ENCODE measurements at regions not wholly inside any gene's neighbourhood (a gene's known extent, or its start where the extent isn't known, plus 50 kb on each side); places are given as distances from the start of the nearest gene placed in this dataset.

DNA sequence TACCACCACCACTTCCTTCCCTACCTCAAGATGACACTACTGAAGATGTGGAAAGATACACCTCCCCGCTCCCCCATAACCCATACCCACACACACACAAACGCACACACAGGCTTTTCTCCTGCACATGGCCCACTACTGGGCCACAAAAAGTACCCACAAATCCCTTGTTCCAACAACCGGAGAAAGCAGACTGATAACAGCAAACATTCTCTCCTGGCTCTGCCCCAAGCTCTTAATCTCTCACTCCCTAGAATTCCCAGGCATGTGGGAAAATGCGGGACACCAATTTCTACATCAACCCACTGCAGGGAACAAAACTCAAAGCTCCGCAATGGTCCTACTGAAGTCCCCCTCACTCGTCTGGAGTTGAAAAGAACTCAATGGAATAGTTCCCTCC lies 611.0 kb upstream of the KLF4 start:
- no peak overlapping the region for H3K4me3 Mint-ChIP-seq (ENCODE audit: unreplicated experiment)
- TF ChIP-seq, protein P1, sequence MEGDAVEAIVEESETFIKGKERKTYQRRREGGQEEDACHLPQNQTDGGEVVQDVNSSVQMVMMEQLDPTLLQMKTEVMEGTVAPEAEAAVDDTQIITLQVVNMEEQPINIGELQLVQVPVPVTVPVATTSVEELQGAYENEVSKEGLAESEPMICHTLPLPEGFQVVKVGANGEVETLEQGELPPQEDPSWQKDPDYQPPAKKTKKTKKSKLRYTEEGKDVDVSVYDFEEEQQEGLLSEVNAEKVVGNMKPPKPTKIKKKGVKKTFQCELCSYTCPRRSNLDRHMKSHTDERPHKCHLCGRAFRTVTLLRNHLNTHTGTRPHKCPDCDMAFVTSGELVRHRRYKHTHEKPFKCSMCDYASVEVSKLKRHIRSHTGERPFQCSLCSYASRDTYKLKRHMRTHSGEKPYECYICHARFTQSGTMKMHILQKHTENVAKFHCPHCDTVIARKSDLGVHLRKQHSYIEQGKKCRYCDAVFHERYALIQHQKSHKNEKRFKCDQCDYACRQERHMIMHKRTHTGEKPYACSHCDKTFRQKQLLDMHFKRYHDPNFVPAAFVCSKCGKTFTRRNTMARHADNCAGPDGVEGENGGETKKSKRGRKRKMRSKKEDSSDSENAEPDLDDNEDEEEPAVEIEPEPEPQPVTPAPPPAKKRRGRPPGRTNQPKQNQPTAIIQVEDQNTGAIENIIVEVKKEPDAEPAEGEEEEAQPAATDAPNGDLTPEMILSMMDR (IDR thresholded peaks at IDR 0.05; ENCODE audit: insufficient read depth, low read depth, low read length), result no peak
- TF ChIP-seq EZH2 (IDR thresholded peaks at IDR 0.05; ENCODE audit: insufficient read depth, low read length), result no peak
- H3K9ac ChIP-seq (ENCODE audit: low read length), result no peak overlapping the region
- H3K27ac Mint-ChIP-seq (ENCODE audit: unreplicated experiment), result no peak overlapping the region
- peaks cover 23% of the 10 kb centered on the region for H3K27me3 Mint-ChIP-seq (ENCODE audit: low read depth, unreplicated experiment)
- H3K36me3 ChIP-seq (ENCODE audit: insufficient read depth, low read length), result no peaks in the 10 kb centered on the region
- no peak overlapping the region for H2AFZ ChIP-seq (ENCODE audit: low read depth, low read length)
- H3K36me3 Mint-ChIP-seq (ENCODE audit: low read depth, unreplicated experiment), result no peaks in the 10 kb centered on the region
- H3K4me2 ChIP-seq (ENCODE audit: low read length), result no peak overlapping the region
- no peaks in the 10 kb centered on the region for H3K4me1 Mint-ChIP-seq (ENCODE audit: low read depth, unreplicated experiment)
- H3K79me2 ChIP-seq (ENCODE audit: insufficient read depth, low read length), result no peaks in the 10 kb centered on the region
- H3K4me3 ChIP-seq (ENCODE audit: insufficient read depth, low read depth, low read length), result no peak overlapping the region
- H3K27me3 ChIP-seq (ENCODE audit: insufficient read depth, low read length), result no peaks in the 10 kb centered on the region
- H3K27ac ChIP-seq (ENCODE audit: low read depth, low read length), result no peak overlapping the region
- DNase-seq (ENCODE audit: low read depth) (no peak), FAIRE-seq (no peak)
- H4K20me1 ChIP-seq (ENCODE audit: insufficient read depth, low read length), result no peaks in the 10 kb centered on the region
- peaks cover 3% of the 10 kb centered on the region for H3K9me3 Mint-ChIP-seq (ENCODE audit: unreplicated experiment)
- no peaks in the 10 kb centered on the region for H3K9me3 ChIP-seq (ENCODE audit: insufficient read depth, low read depth, low read length)
- H3K4me1 ChIP-seq (ENCODE audit: insufficient read depth, low read length), result no peaks in the 10 kb centered on the region

DNA sequence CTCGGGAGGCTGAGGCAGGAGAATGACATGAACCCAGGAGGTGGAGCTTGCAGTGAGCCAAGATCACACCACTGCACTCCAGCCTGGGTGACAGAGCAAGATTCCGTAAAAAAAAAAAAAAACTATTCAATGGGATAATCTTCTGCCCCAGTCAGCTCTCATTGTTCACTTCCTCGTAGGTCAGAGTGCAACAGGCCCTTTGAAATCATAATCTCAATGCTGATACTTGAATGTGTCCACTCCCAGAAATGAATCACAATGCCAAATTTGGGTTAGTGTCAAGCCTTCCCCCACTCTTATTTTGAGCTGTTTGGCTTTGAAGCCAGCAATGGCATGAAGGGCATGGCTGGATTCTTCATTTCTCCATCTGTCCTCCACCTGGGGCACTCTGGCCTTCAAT lies 610.3 kb upstream of the KLF4 start:
- Histone ChIP-seq H2AFZ (ENCODE audit: low read depth, low read length) (no peak overlapping the region), H3K4me2 (ENCODE audit: low read length) (no peak overlapping the region), H3K36me3 (ENCODE audit: insufficient read depth, low read length) (no peaks in the 10 kb centered on the region), H3K4me1 (ENCODE audit: insufficient read depth, low read length) (no peaks in the 10 kb centered on the region), H3K9ac (ENCODE audit: low read length) (no peak overlapping the region), H4K20me1 (ENCODE audit: insufficient read depth, low read length) (no peaks in the 10 kb centered on the region), H3K4me3 (ENCODE audit: insufficient read depth, low read depth, low read length) (no peak overlapping the region), H3K27ac (ENCODE audit: low read depth, low read length) (no peak overlapping the region), H3K27me3 (ENCODE audit: insufficient read depth, low read length) (no peaks in the 10 kb centered on the region), H3K79me2 (ENCODE audit: insufficient read depth, low read length) (no peaks in the 10 kb centered on the region), H3K9me3 (ENCODE audit: insufficient read depth, low read depth, low read length) (no peaks in the 10 kb centered on the region)
- Mint-ChIP-seq H3K4me1 (ENCODE audit: low read depth, unreplicated experiment) (no peaks in the 10 kb centered on the region), H3K36me3 (ENCODE audit: low read depth, unreplicated experiment) (no peaks in the 10 kb centered on the region), H3K27ac (ENCODE audit: unreplicated experiment) (no peak overlapping the region), H3K9me3 (ENCODE audit: unreplicated experiment) (peaks cover 3% of the 10 kb centered on the region), H3K4me3 (ENCODE audit: unreplicated experiment) (no peak overlapping the region), H3K27me3 (ENCODE audit: low read depth, unreplicated experiment) (peaks cover 21% of the 10 kb centered on the region)
- DNase-seq (ENCODE audit: low read depth) (no peak), FAIRE-seq (no peak)
- TF ChIP-seq, protein P1 (IDR thresholded peaks at IDR 0.05; ENCODE audit: insufficient read depth, low read depth, low read length), result no peak
- TF ChIP-seq EZH2 (IDR thresholded peaks at IDR 0.05; ENCODE audit: insufficient read depth, low read length), result no peak

DNA sequence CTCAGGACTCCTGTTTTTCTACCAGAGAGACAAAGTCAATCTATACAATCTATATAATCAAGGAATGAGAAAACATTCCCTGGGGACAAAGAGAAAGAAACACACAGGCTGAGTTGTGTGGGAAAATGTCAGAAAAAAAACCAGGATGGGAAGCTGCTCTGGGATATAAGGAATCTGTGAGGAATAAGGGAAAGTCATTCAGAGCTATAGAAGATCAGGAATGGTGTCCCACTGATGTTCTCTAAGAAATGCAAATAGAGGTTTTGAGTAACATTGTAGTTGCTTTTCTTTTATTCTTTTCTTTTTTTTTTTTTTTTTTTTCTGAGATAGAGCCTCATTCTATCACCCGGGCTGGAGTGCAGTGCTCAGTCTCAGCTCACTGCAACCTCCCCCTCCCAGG lies 605.9 kb upstream of the KLF4 start:
- Histone ChIP-seq H3K9me3 (ENCODE audit: insufficient read depth, low read depth, low read length) (peaks cover 1% of the 10 kb centered on the region), H3K27me3 (ENCODE audit: insufficient read depth, low read length) (no peaks in the 10 kb centered on the region), H3K79me2 (ENCODE audit: insufficient read depth, low read length) (no peaks in the 10 kb centered on the region), H3K27ac (ENCODE audit: low read depth, low read length) (no peak overlapping the region), H3K4me3 (ENCODE audit: insufficient read depth, low read depth, low read length) (no peak overlapping the region), H4K20me1 (ENCODE audit: insufficient read depth, low read length) (no peaks in the 10 kb centered on the region), H3K36me3 (ENCODE audit: insufficient read depth, low read length) (no peaks in the 10 kb centered on the region), H3K4me2 (ENCODE audit: low read length) (no peak overlapping the region), H2AFZ (ENCODE audit: low read depth, low read length) (no peak overlapping the region), H3K9ac (ENCODE audit: low read length) (no peak overlapping the region), H3K4me1 (ENCODE audit: insufficient read depth, low read length) (no peaks in the 10 kb centered on the region)
- Mint-ChIP-seq H3K4me1 (ENCODE audit: low read depth, unreplicated experiment) (peaks cover 9% of the 10 kb centered on the region), H3K36me3 (ENCODE audit: low read depth, unreplicated experiment) (no peaks in the 10 kb centered on the region), H3K27ac (ENCODE audit: unreplicated experiment) (no peak overlapping the region), H3K27me3 (ENCODE audit: low read depth, unreplicated experiment) (peaks cover 2% of the 10 kb centered on the region), H3K4me3 (ENCODE audit: unreplicated experiment) (no peak overlapping the region), H3K9me3 (ENCODE audit: unreplicated experiment) (no peaks in the 10 kb centered on the region)
- no peak for FAIRE-seq
- TF ChIP-seq EZH2 (IDR thresholded peaks at IDR 0.05; ENCODE audit: insufficient read depth, low read length), result no peak
- TF ChIP-seq, protein P1 (IDR thresholded peaks at IDR 0.05; ENCODE audit: insufficient read depth, low read depth, low read length), result no peak
- DNase-seq (ENCODE audit: low read depth), result no peak

All from astrocyte (in vitro differentiated cells and primary cell).